KMS-11 (cell line): ENCODE measurements at regions not wholly inside any gene's neighbourhood (a gene's known extent, or its start where the extent isn't known, plus 50 kb on each side); places are given as distances from the start of the nearest gene placed in this dataset.

Experiments
- H2AFZ ChIP-seq: fragments of 200-600 bp; sonication (generic); 2 replicates; pipeline ENCODE4 v1.6.1; 2016; ENCODE audit warnings: antibody characterized with exemption, mixed run types, low read depth
- H3K27ac ChIP-seq: fragments of 200-600 bp; sonication (generic); 2 replicates; pipeline ENCODE4 v1.6.1; 2016; ENCODE audit warnings: mild to moderate bottlenecking, mixed run types
- H3K27me3 ChIP-seq: fragments of 200-600 bp; sonication (generic); 2 replicates; pipeline ENCODE4 v1.6.1; 2017; ENCODE audit warnings: mild to moderate bottlenecking, low read depth, mixed run types, moderate library complexity; ENCODE audit not compliant: insufficient read depth
- H3K36me3 ChIP-seq: fragments of 200-600 bp; sonication (generic); 2 replicates; pipeline ENCODE4 v1.6.1; 2017; ENCODE audit warnings: mild to moderate bottlenecking, mixed run types; ENCODE audit not compliant: insufficient read depth
- H3K4me1 ChIP-seq: fragments of 200-600 bp; sonication (generic); 2 replicates; pipeline ENCODE4 v1.6.1; 2016; ENCODE audit warnings: mild to moderate bottlenecking, low read depth, mixed run types; ENCODE audit not compliant: poor library complexity, severe bottlenecking
- H3K4me2 ChIP-seq: fragments of 200-600 bp; sonication (generic); 2 replicates; pipeline ENCODE4 v1.7.0; 2016; ENCODE audit warnings: mild to moderate bottlenecking, mixed run types
- H3K4me3 ChIP-seq: fragments of 200-600 bp; sonication (generic); IDR thresholded peaks from 2 replicates; pipeline ENCODE4 v1.6.1; 2017; ENCODE audit warnings: low read depth, low read length, mixed read lengths; ENCODE audit not compliant: insufficient read depth
- H3K79me2 ChIP-seq: fragments of 200-600 bp; sonication (generic); 2 replicates; pipeline ENCODE4 v1.6.1; 2016; ENCODE audit warnings: low read depth, mixed run types; ENCODE audit not compliant: insufficient read depth
- H3K9ac ChIP-seq: fragments of 200-600 bp; sonication (generic); 2 replicates; pipeline ENCODE4 v1.6.1; 2016; ENCODE audit warnings: mild to moderate bottlenecking, mixed run types
- H4K20me1 ChIP-seq: fragments of 200-600 bp; sonication (generic); 2 replicates; pipeline ENCODE4 v1.6.1; 2016; ENCODE audit warnings: mild to moderate bottlenecking, mixed run types; ENCODE audit not compliant: insufficient read depth
- TF ChIP-seq, protein P1 (sequence below): fragments of 200-600 bp; sonication (generic); conservative IDR thresholded peaks from 2 replicates; pipeline ENCODE4 v1.6.1; 2017; ENCODE audit warnings: low read depth, mild to moderate bottlenecking, antibody characterized with exemption, low read length, moderate library complexity, mixed read lengths

DNA sequence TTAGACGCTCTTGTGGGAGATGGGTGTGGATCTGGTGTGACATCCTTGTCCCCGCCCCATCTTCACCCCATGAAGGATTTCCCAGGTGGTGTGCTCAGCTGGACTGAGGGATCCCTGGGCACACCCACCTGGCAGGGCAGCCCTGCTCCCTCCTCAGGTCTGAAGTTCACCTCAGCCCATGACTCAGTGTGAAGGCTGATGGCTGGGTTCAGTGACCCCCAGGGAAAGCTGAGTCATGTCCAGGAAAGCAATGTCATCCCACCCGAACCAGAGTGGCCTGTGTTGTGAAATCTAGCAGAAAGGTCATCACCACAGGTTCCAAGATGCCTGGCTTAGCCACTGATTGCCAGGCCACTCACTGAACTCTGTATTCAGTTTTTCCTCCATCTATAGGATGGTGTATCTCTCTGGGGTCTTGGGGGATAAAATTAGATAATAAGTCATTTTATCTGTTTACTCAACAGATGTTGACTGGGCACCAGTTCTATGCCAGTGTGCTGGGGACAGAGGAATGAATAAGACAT lies 97.7 kb upstream of the JUN start:
- TF ChIP-seq, protein P1, sequence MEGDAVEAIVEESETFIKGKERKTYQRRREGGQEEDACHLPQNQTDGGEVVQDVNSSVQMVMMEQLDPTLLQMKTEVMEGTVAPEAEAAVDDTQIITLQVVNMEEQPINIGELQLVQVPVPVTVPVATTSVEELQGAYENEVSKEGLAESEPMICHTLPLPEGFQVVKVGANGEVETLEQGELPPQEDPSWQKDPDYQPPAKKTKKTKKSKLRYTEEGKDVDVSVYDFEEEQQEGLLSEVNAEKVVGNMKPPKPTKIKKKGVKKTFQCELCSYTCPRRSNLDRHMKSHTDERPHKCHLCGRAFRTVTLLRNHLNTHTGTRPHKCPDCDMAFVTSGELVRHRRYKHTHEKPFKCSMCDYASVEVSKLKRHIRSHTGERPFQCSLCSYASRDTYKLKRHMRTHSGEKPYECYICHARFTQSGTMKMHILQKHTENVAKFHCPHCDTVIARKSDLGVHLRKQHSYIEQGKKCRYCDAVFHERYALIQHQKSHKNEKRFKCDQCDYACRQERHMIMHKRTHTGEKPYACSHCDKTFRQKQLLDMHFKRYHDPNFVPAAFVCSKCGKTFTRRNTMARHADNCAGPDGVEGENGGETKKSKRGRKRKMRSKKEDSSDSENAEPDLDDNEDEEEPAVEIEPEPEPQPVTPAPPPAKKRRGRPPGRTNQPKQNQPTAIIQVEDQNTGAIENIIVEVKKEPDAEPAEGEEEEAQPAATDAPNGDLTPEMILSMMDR, result no peak
- H3K4me1 ChIP-seq, result peaks cover 42% of the 10 kb centered on the region
- H4K20me1 ChIP-seq, result no peaks in the 10 kb centered on the region
- no peak overlapping the region for H2AFZ ChIP-seq
- no peak overlapping the region for H3K27ac ChIP-seq
- no peaks in the 10 kb centered on the region for H3K36me3 ChIP-seq
- H3K4me2 ChIP-seq, result no peak overlapping the region
- H3K9ac ChIP-seq, result no peak overlapping the region
- no peak overlapping the region for H3K4me3 ChIP-seq
- H3K79me2 ChIP-seq, result no peaks in the 10 kb centered on the region
- no peaks in the 10 kb centered on the region for H3K27me3 ChIP-seq

DNA sequence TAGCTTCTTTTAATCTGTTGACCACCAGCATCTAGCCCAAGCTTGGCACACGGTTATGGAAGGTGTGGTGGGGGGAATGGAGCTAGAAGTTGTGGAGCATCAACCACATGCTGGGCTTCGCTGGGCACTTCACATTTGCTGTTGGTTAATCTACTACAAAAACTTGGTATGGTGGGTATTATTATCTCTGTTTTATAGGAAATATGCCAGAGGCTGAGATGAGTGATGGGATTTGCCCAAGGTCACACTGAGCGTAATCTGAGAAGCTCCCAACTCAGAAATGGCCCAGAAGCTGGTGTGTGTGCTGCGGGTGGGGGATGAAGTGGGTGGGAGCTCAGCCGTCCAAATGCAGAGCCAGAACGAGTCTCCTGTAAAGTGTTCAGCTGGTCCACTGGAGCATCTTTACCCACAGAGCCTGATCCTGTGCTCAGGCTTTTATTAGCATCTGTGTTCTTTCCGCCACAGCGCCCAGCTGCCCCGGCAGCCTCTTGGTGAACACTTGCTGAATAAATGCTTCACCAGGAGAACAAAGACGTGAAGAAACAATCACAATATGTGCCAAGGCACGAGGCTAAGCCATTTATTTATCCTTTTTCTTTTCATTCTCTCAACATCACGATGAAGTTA lies 98.6 kb upstream of the JUN start:
- H2AFZ ChIP-seq, result no peak overlapping the region

DNA sequence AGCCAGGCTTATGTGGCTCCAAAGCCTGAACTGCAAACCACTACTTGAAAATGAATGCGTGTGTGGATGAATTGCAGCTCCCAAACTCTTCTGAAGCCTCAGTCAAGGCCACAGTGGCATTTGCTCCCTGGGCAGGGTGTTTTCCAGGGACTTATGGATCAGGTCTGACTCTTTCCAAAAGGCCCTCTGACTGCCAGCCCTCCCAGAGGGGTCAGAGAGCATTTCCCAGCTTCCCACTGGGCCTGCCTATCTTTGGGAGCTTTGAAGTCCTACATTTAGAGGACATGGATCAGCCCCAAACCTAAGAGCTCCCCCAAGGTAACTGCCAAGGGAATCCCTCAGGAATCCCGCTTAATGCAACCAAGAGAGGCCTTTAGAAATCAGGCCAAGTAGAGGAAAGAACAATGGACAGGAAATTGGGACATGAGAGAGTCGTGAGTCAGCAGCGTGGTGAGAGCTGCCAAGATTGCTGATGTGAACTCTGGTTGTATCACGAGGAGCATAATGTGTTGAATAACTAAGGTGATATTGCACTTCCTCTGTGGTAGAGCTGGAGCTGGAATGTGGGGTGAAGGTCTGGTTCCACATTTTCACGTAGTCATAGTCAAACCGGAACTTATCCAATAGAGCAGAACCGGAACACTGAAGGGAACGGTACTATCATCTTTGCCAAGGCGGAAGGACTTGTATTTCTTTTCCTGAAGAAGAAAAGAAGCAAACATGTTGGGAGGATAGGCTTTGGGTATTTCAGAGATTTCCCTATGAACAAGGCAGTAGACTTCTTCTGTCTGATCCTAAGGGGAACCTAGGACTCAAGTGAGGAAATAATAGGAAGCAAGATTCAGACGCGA lies 99.4 kb upstream of the JUN start:
- peak overlapping the region; percentile 38; the same call in 1 of the 2 replicates for H2AFZ ChIP-seq
- H3K4me2 ChIP-seq, result peak overlapping the region; percentile 25; the same call in 1 of the 2 replicates
- H4K20me1 ChIP-seq, result no peaks in the 10 kb centered on the region
- no peaks in the 10 kb centered on the region for H3K79me2 ChIP-seq
- H3K4me3 ChIP-seq, result no peak overlapping the region
- no peaks in the 10 kb centered on the region for H3K36me3 ChIP-seq
- TF ChIP-seq, protein P1, result no peak
- no peak overlapping the region for H3K9ac ChIP-seq
- H3K27ac ChIP-seq, result peak overlapping the region; percentile 68; the same call in 1 of the 2 replicates
- no peaks in the 10 kb centered on the region for H3K27me3 ChIP-seq
- H3K4me1 ChIP-seq, result peaks cover 58% of the 10 kb centered on the region

More for the DNA sequence above, 98.6 kb upstream of the JUN start:
- H3K4me2 ChIP-seq, result no peak overlapping the region
- no peak overlapping the region; the same call in 1 of the 2 replicates for H3K27ac ChIP-seq
- H3K36me3 ChIP-seq, result no peaks in the 10 kb centered on the region
- H4K20me1 ChIP-seq, result no peaks in the 10 kb centered on the region
- TF ChIP-seq, protein P1, result no peak
- H3K4me1 ChIP-seq, result peaks cover 51% of the 10 kb centered on the region
- no peak overlapping the region for H3K4me3 ChIP-seq
- no peaks in the 10 kb centered on the region for H3K27me3 ChIP-seq
- no peaks in the 10 kb centered on the region for H3K79me2 ChIP-seq
- no peak overlapping the region for H3K9ac ChIP-seq

DNA sequence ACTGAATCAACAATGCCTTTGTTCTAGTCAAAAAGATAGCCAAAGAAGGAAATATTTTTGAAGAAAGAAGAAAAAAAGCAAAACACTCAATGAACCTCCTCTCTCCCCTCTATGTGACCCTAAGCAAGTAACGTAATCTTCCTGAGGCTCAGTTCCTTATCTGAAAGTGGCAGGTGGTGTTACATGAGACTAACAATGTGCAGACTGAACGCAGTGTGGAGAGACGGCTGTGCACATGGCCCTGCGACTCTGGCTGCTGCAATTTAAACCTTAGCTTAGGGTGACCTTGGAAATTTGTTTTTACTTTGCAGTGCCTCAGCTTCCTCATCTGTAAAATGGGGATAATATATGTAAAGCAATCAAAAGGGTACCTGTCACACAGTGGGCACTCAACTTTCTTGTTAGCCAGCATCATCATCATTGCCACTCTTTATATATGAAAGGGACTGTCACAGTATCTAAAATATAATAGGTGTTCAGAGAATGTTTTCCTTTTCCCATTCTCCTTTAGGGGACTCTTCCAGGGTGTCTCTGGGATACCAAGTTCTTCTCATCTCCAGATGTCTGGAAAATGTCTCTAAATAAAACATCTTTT lies 100.1 kb upstream of the JUN start:
- H3K27me3 ChIP-seq, result no peaks in the 10 kb centered on the region
- H2AFZ ChIP-seq, result no peak overlapping the region
- no peak overlapping the region for H3K4me3 ChIP-seq
- TF ChIP-seq, protein P1, result no peak
- H3K4me1 ChIP-seq, result peaks cover 58% of the 10 kb centered on the region
- H3K4me2 ChIP-seq, result peak overlapping the region; percentile 25; the same call in 1 of the 2 replicates
- H3K27ac ChIP-seq, result peak overlapping the region; percentile 68; the same call in 1 of the 2 replicates
- H3K9ac ChIP-seq, result no peak overlapping the region; the same call in 1 of the 2 replicates
- H3K36me3 ChIP-seq, result no peaks in the 10 kb centered on the region
- no peaks in the 10 kb centered on the region for H4K20me1 ChIP-seq
- H3K79me2 ChIP-seq, result no peaks in the 10 kb centered on the region
